Thyroid gland (tissue), 4 donors: ENCODE measurements at regions not wholly inside any gene's neighbourhood (a gene's known extent, or its start where the extent isn't known, plus 50 kb on each side); places are given as distances from the start of the nearest gene placed in this dataset.
"Not testable (repeated sequence)": the region's sequence is repeated elsewhere in the genome, so short reads cannot be mapped to it uniquely, and the experiment has no call there.

ENCODE experiments used
- DNase-seq, 2 donors: peaks; one replicate each; pipeline ENCODE4 v3.0.0-alpha.2; 2019
- H3K27ac ChIP-seq, 3 donors: fragments of 200-600 bp; sonication (generic); 1 replicate in 2 of 3; 2 replicates in 1 of 3; pipeline ENCODE4 v1.5.1; 2016 to 2019; ENCODE audit warnings: mild to moderate bottlenecking in 1 of 3, moderate library complexity in 1 of 3
- H3K27me3 ChIP-seq: fragments of 200-600 bp; sonication (generic); one replicate; pipeline ENCODE4 v1.5.1; 2019
- H3K36me3 ChIP-seq, 2 donors: fragments of 200-600 bp; sonication (generic); one replicate each; pipeline ENCODE4 v1.5.1; 2016 to 2019
- H3K4me1 ChIP-seq, 2 donors: fragments of 200-600 bp; sonication (generic); one replicate each; pipeline ENCODE4 v1.5.1; 2017 to 2019
- H3K4me3 ChIP-seq, 3 donors: fragments of 200-600 bp; sonication (generic); replicated peaks in 1 of 3; 1 replicate in 2 of 3; 2 replicates in 1 of 3; pipeline ENCODE4 v1.5.1; 2016; ENCODE audit warnings: mild to moderate bottlenecking in 1 of 3
- H3K9me3 ChIP-seq: fragments of 200-600 bp; sonication (generic); one replicate; pipeline ENCODE4 v1.5.1; 2017
- POLR2A ChIP-seq, 2 donors: fragments of 450-650 bp; IDR thresholded peaks; one replicate each; pipeline ENCODE4 v1.6.1; 2017; ENCODE audit warnings: antibody characterized with exemption in 2 of 2, mild to moderate bottlenecking in 2 of 2, moderate library complexity in 1 of 2
- WGBS, 2 donors: methylation state at CpG; one replicate each; pipeline ENCODE4 v1.1.5; 2017; 5-methylcytosine and 5-hydroxymethylcytosine counted together
- intact Hi-C: fragments of 100-400 bp; cut with DNase I; formaldehyde crosslinking; loops from one replicate; pipeline ENCODE4 v1.15.1; 2023
- TF ChIP-seq, protein P1 (sequence below), 6 experiments: fragments of 200-600 bp in 3 of 6; fragments of 450-650 bp in 3 of 6; sonication (generic) in 3 of 6; IDR thresholded peaks; one replicate each; pipeline ENCODE4 v1.5.1; 2016 to 2019; ENCODE audit warnings: antibody characterized with exemption in 6 of 6, mild to moderate bottlenecking in 2 of 6, inconsistent platforms in 1 of 6, moderate library complexity in 1 of 6

DNA sequence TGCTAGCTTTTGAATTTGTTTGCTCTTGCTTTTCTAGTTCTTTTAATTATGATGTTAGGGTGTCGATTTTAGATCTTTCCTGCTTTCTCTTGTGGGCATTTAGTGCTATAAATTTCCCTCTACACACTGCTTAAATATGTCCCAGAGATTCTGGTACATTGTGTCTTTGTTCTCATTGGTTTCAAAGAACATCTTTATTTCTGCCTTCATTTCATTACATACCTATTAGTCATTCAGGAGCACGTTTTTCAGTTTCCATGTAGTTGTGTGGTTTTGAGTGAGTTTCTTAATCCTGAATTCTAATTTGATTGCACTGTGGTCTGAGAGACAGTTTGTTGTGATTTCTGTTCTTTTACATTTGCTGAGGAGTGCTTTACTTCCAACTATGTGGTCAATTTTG is 51.2 kb upstream of the MB21D2 start:
- DNase-seq, H3K36me3 ChIP-seq, intact Hi-C loops, H3K9me3 ChIP-seq, H3K4me3 ChIP-seq, H3K27ac ChIP-seq, H3K4me1 ChIP-seq, H3K27me3 ChIP-seq: not testable (repeated sequence)
- WGBS, 2 donors, result 68 to 71% methylated on average over 2 of the region's 2 CpGs

DNA sequence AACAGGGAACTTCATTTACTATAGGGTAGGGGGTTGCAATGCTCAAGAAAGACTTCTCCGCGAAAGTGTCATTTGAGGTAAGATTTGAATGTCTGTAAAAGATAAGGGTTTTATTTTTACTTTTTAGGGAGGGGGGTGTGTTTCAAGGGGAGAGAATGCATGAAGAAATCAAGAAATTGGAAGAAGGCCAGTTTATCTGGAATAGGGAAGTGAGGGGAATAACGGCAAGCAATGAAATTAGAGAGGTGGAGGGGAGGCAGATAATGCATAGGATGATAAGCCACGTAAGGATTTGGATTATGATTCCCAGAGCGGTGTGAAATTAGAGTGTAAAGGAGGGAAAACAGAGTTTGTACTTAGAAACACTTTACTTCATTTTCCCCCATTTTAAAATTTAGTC is 63.0 kb upstream of the MB21D2 start:
- Histone ChIP-seq H3K4me3 (no peak overlapping the region), H3K36me3 (no peaks in the 10 kb centered on the region), H3K9me3 (no peaks in the 10 kb centered on the region), H3K27ac (no peak overlapping the region), H3K27me3 (no peaks in the 10 kb centered on the region), H3K4me1 (no peaks in the 10 kb centered on the region)
- intact Hi-C loops, result no loop called here
- 81 to 86% methylated on average over 5 of the region's 5 CpGs for WGBS, 2 donors
- TF ChIP-seq, protein P1, sequence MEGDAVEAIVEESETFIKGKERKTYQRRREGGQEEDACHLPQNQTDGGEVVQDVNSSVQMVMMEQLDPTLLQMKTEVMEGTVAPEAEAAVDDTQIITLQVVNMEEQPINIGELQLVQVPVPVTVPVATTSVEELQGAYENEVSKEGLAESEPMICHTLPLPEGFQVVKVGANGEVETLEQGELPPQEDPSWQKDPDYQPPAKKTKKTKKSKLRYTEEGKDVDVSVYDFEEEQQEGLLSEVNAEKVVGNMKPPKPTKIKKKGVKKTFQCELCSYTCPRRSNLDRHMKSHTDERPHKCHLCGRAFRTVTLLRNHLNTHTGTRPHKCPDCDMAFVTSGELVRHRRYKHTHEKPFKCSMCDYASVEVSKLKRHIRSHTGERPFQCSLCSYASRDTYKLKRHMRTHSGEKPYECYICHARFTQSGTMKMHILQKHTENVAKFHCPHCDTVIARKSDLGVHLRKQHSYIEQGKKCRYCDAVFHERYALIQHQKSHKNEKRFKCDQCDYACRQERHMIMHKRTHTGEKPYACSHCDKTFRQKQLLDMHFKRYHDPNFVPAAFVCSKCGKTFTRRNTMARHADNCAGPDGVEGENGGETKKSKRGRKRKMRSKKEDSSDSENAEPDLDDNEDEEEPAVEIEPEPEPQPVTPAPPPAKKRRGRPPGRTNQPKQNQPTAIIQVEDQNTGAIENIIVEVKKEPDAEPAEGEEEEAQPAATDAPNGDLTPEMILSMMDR (IDR thresholded peaks at IDR 0.05), result no peak
- no peak for TF ChIP-seq POLR2A (IDR thresholded peaks at IDR 0.05)
- DNase-seq, result no peak

DNA sequence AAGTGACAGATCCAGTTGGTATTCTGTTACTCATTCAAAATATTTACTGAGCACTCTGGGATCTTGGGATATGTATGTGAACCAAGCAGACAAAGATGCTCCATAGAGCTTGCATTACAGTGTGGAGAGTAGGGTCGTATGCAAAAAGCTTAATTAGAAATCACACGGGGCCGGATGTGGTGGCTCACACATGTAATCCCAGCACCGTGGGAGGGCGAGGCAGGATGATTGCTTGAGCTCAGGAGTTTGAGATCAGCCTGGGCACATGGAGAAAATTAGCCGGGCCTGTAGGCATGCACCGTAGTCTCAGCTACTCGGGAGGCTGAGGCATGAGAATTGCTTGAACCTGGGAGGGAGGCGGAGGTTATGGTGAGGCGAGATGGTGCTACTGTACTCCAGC is 68.7 kb upstream of the MB21D2 start:
- Histone ChIP-seq H3K27me3 (no peaks in the 10 kb centered on the region), H3K9me3 (no peaks in the 10 kb centered on the region), H3K4me3 (no peak overlapping the region), H3K27ac (no peak overlapping the region), H3K36me3 (no peaks in the 10 kb centered on the region), H3K4me1 (no peaks in the 10 kb centered on the region)
- intact Hi-C loops, result no loop called here
- 91 to 92% methylated on average over 10 of the region's 10 CpGs for WGBS, 2 donors
- no peak for DNase-seq
- TF ChIP-seq, protein P1 (IDR thresholded peaks at IDR 0.05), result no peak
- TF ChIP-seq POLR2A (IDR thresholded peaks at IDR 0.05), result no peak

DNA sequence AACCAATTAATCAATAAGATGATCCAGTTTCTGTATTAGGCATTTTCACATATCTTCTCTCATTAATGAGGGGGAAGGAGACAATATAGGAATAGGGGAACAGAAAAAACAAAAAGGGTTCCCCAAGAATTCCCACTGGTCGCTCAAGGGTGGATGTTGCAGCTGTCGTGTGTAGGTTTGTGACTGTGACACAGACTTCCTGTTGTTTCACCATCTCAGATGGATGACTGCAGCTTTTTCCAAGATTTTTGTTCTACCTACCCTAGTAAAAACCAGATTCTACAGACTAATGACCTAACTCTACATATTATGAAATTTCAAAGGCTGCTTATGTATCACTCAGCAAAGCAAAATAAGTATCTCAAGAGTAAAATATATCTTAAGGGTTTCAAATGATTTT is 73.7 kb upstream of the MB21D2 start:
- intact Hi-C loops, result no loop called here
- H3K9me3 ChIP-seq, result no peaks in the 10 kb centered on the region
- H3K4me1 ChIP-seq, result no peaks in the 10 kb centered on the region
- TF ChIP-seq, protein P1 (IDR thresholded peaks at IDR 0.05), result no peak
- no peak for TF ChIP-seq POLR2A (IDR thresholded peaks at IDR 0.05)
- 66 to 68% methylated on average over 2 of the region's 2 CpGs for WGBS, 2 donors
- H3K27ac ChIP-seq, result no peak overlapping the region
- H3K4me3 ChIP-seq, result no peak overlapping the region
- H3K36me3 ChIP-seq, result no peaks in the 10 kb centered on the region
- no peak for DNase-seq
- H3K27me3 ChIP-seq, result no peaks in the 10 kb centered on the region

DNA sequence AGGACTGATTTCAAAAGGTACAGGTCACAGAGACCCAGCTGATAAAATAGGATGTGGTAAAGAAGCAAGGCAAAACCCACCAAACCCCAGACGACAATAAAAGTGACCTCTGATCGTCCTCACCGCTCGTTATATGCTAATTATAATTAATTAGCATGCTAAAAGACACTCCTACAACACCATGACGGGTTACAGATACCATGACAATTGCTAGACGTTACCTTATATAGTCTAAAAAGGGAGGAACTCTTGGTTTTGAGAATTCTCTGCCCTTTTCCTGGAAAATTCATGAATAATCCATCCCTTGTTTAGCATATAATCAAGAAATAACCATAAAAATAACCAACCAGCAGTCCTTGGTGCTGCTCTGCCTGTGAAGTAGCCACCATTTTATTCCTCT is 74.7 kb upstream of the MB21D2 start:
- Histone ChIP-seq H3K4me1 (no peaks in the 10 kb centered on the region), H3K27me3 (no peaks in the 10 kb centered on the region), H3K27ac (no peak overlapping the region), H3K36me3 (no peaks in the 10 kb centered on the region), H3K9me3 (no peaks in the 10 kb centered on the region), H3K4me3 (no peak overlapping the region)
- 83 to 86% methylated on average over 6 of the region's 6 CpGs for WGBS, 2 donors
- TF ChIP-seq, protein P1 (IDR thresholded peaks at IDR 0.05), result no peak
- no peak for TF ChIP-seq POLR2A (IDR thresholded peaks at IDR 0.05)
- intact Hi-C loops, result no loop called here
- DNase-seq, result no peak

DNA sequence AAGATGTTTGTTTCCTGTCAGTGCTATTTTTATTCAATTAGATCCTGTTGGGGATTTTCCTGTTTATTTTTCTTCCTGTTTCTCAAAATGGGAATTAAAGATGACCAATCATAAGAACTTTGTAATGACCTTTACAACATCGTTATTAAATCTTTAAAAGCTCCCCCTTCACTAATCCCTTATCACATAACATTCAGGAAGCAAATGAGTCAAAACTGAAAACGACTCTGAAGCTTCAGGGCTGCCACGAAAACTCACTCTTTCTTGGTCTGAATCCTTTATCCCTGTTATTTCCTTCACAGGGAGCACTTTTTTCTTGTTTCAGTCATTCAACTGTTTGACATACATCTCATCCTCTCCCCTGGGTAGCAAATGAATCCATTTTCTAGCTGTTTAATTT is 75.8 kb upstream of the MB21D2 start:
- no peak overlapping the region for H3K4me3 ChIP-seq
- no peaks in the 10 kb centered on the region for H3K27me3 ChIP-seq
- no peaks in the 10 kb centered on the region for H3K4me1 ChIP-seq
- TF ChIP-seq, protein P1 (IDR thresholded peaks at IDR 0.05), result no peak
- TF ChIP-seq POLR2A (IDR thresholded peaks at IDR 0.05), result no peak
- 56 to 60% methylated on average over 3 of the region's 3 CpGs for WGBS, 2 donors
- H3K9me3 ChIP-seq, result no peaks in the 10 kb centered on the region
- DNase-seq, result no peak
- intact Hi-C loops, result no loop called here
- no peaks in the 10 kb centered on the region for H3K36me3 ChIP-seq
- H3K27ac ChIP-seq, result no peak overlapping the region

DNA sequence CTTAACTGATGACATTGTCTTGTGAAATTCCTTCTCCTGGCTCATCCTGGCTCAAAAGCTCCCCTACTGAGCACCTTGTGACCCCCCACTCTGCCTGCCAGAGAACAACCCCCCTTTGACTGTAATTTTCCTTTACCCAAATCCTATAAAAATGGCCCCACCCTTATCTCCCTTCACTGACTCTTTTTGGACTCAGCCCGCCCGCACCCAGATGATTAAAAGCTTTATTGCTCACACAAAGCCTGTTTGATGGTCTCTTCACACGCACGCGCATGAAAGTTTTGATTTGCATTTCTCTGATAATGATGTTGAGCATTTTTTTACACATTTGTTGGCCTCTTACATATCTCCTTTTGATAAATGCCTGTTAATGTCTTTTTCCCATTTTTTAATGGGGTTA is 83.5 kb upstream of the MB21D2 start:
- H3K4me1 ChIP-seq, H3K27me3 ChIP-seq, H3K9me3 ChIP-seq, intact Hi-C loops, DNase-seq, H3K4me3 ChIP-seq, H3K27ac ChIP-seq, H3K36me3 ChIP-seq: not testable (repeated sequence)
- WGBS, 2 donors, result 93 to 97% methylated on average over 5 of the region's 5 CpGs

DNA sequence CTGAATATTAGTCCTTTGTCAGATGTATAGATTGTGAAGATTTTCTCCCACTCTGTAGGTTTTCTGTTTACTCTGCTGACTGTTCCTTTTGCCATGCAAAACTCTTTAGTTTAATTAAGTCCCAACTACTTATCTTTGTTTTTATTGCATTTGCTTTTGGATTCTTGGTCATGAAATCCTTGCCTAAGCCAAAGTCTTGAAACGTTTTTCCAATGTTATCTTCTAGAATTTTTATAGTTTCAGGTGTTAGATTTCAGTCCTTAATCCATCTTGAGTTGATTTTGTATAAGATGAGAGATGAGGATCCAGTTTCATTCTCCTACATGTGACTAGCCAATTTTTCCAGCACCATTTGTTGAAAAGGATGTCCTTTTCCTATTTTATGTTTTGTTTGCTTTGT is 86.0 kb upstream of the MB21D2 start:
- H3K4me3 ChIP-seq, intact Hi-C loops, H3K4me1 ChIP-seq, H3K9me3 ChIP-seq, DNase-seq, H3K27me3 ChIP-seq, H3K27ac ChIP-seq, H3K36me3 ChIP-seq: not testable (repeated sequence)
- WGBS, 2 donors, result 20 to 22% methylated on average over 1 of the region's 1 CpG
